ENCODE measurements at regions not wholly inside any gene's neighbourhood (a gene's known extent, or its start where the extent isn't known, plus 50 kb on each side); places are given as distances from the start of the nearest gene placed in this dataset.

- ChIA-PET POLR2A (no interaction called here), CTCF (no interaction called here)
- Mint-ChIP-seq H3K27me3 (ENCODE audit: low read depth) (no peaks in the 10 kb centered on the region), H3K9me3 (ENCODE audit: insufficient read depth) (peaks cover 14% of the 10 kb centered on the region), H3K4me3 (no peak overlapping the region), H3K4me1 (ENCODE audit: low read depth) (no peaks in the 10 kb centered on the region), H3K36me3 (ENCODE audit: low read depth) (no peaks in the 10 kb centered on the region), H3K27ac (no peak overlapping the region)
- no peak for ATAC-seq
- DNase-seq = no peak
Observed at GRCh38 chr20:12337601-12338000, 419.9 kb downstream of the BTBD3 start.

GRCh38 chr20:12345978-12346377 is 428.3 kb downstream of the BTBD3 start:
- DNase-seq (no peak), ATAC-seq (no peak)
- Mint-ChIP-seq H3K27ac (no peak overlapping the region), H3K27me3 (ENCODE audit: low read depth) (no peaks in the 10 kb centered on the region), H3K4me1 (ENCODE audit: low read depth) (no peaks in the 10 kb centered on the region), H3K4me3 (no peak overlapping the region), H3K9me3 (ENCODE audit: insufficient read depth) (peaks cover 3% of the 10 kb centered on the region), H3K36me3 (ENCODE audit: low read depth) (no peaks in the 10 kb centered on the region)
- CTCF ChIA-PET = no interaction called here
- POLR2A ChIA-PET = no interaction called here

- POLR2A ChIA-PET = no interaction called here
- Mint-ChIP-seq H3K27me3 (ENCODE audit: low read depth) (no peaks in the 10 kb centered on the region), H3K9me3 (ENCODE audit: insufficient read depth) (peaks cover 18% of the 10 kb centered on the region), H3K4me1 (ENCODE audit: low read depth) (no peaks in the 10 kb centered on the region), H3K36me3 (ENCODE audit: low read depth) (no peaks in the 10 kb centered on the region), H3K4me3 (no peak overlapping the region), H3K27ac (no peak overlapping the region)
- ATAC-seq = no peak
- CTCF ChIA-PET = no interaction called here
- no peak for DNase-seq
Observed at GRCh38 chr20:12353842-12354241, 436.1 kb downstream of the BTBD3 start.

GRCh38 chr20:12354725-12355124 is 437.0 kb downstream of the BTBD3 start:
- POLR2A ChIA-PET = no interaction called here
- Mint-ChIP-seq H3K4me3 (no peak overlapping the region), H3K4me1 (ENCODE audit: low read depth) (no peaks in the 10 kb centered on the region), H3K36me3 (ENCODE audit: low read depth) (no peaks in the 10 kb centered on the region), H3K9me3 (ENCODE audit: insufficient read depth) (peaks cover 18% of the 10 kb centered on the region), H3K27me3 (ENCODE audit: low read depth) (no peaks in the 10 kb centered on the region), H3K27ac (no peak overlapping the region)
- CTCF ChIA-PET = no interaction called here
- DNase-seq (no peak), ATAC-seq (no peak)

GRCh38 chr20:12355185-12355584 is 437.5 kb downstream of the BTBD3 start:
- Mint-ChIP-seq H3K4me3 (no peak overlapping the region), H3K9me3 (ENCODE audit: insufficient read depth) (peaks cover 18% of the 10 kb centered on the region), H3K27ac (no peak overlapping the region), H3K27me3 (ENCODE audit: low read depth) (no peaks in the 10 kb centered on the region), H3K36me3 (ENCODE audit: low read depth) (no peaks in the 10 kb centered on the region), H3K4me1 (ENCODE audit: low read depth) (no peaks in the 10 kb centered on the region)
- ChIA-PET CTCF (no interaction called here), POLR2A (no interaction called here)
- ATAC-seq = no peak
- DNase-seq = no peak

- no peak for ATAC-seq
- no peak for DNase-seq
- H3K27me3 Mint-ChIP-seq (ENCODE audit: low read depth) = no peaks in the 10 kb centered on the region
- no peaks in the 10 kb centered on the region for H3K36me3 Mint-ChIP-seq (ENCODE audit: low read depth)
- CTCF ChIA-PET = no interaction called here
- no peaks in the 10 kb centered on the region for H3K4me1 Mint-ChIP-seq (ENCODE audit: low read depth)
- H3K9me3 Mint-ChIP-seq (ENCODE audit: insufficient read depth) = peaks cover 17% of the 10 kb centered on the region
- no peak overlapping the region for H3K4me3 Mint-ChIP-seq
- POLR2A ChIA-PET = no interaction called here
- no peak overlapping the region for H3K27ac Mint-ChIP-seq
Observed at GRCh38 chr20:12358006-12358654, 440.4 kb downstream of the BTBD3 start.

GRCh38 chr20:12358655-12359009 is 440.9 kb downstream of the BTBD3 start:
- ChIA-PET CTCF (no interaction called here), POLR2A (no interaction called here)
- H3K4me1 Mint-ChIP-seq (ENCODE audit: low read depth) = no peaks in the 10 kb centered on the region
- no peaks in the 10 kb centered on the region for H3K36me3 Mint-ChIP-seq (ENCODE audit: low read depth)
- no peak for DNase-seq
- no peak overlapping the region for H3K27ac Mint-ChIP-seq
- ATAC-seq = no peak
- H3K27me3 Mint-ChIP-seq (ENCODE audit: low read depth) = no peaks in the 10 kb centered on the region
- H3K9me3 Mint-ChIP-seq (ENCODE audit: insufficient read depth) = peaks cover 18% of the 10 kb centered on the region
- no peak overlapping the region for H3K4me3 Mint-ChIP-seq

GRCh38 chr20:12371990-12372389 is 454.3 kb downstream of the BTBD3 start:
- Mint-ChIP-seq H3K9me3 (ENCODE audit: insufficient read depth) (peaks cover 6% of the 10 kb centered on the region), H3K4me1 (ENCODE audit: low read depth) (no peaks in the 10 kb centered on the region), H3K27me3 (ENCODE audit: low read depth) (no peaks in the 10 kb centered on the region), H3K4me3 (no peak overlapping the region), H3K27ac (no peak overlapping the region), H3K36me3 (ENCODE audit: low read depth) (no peaks in the 10 kb centered on the region)
- ATAC-seq (no peak), DNase-seq (no peak)
- ChIA-PET CTCF (no interaction called here), POLR2A (no interaction called here)

GRCh38 chr20:12372557-12372956 is 454.9 kb downstream of the BTBD3 start:
- Mint-ChIP-seq H3K27me3 (ENCODE audit: low read depth) (no peaks in the 10 kb centered on the region), H3K9me3 (ENCODE audit: insufficient read depth) (peaks cover 6% of the 10 kb centered on the region), H3K4me3 (no peak overlapping the region), H3K4me1 (ENCODE audit: low read depth) (no peaks in the 10 kb centered on the region), H3K27ac (no peak overlapping the region), H3K36me3 (ENCODE audit: low read depth) (no peaks in the 10 kb centered on the region)
- ATAC-seq = no peak
- ChIA-PET POLR2A (no interaction called here), CTCF (no interaction called here)
- DNase-seq = no peak

- no peaks in the 10 kb centered on the region for H3K36me3 Mint-ChIP-seq (ENCODE audit: low read depth)
- peaks cover 11% of the 10 kb centered on the region for H3K9me3 Mint-ChIP-seq (ENCODE audit: insufficient read depth)
- no peak overlapping the region for H3K4me3 Mint-ChIP-seq
- no peak overlapping the region for H3K27ac Mint-ChIP-seq
- CTCF ChIA-PET = no interaction called here
- no peaks in the 10 kb centered on the region for H3K27me3 Mint-ChIP-seq (ENCODE audit: low read depth)
- ATAC-seq = no peak
- POLR2A ChIA-PET = no interaction called here
- DNase-seq = no peak
- H3K4me1 Mint-ChIP-seq (ENCODE audit: low read depth) = no peaks in the 10 kb centered on the region
Observed at GRCh38 chr20:12375967-12376366, 458.3 kb downstream of the BTBD3 start.

GRCh38 chr20:12383821-12384220 is 466.1 kb downstream of the BTBD3 start:
- H3K36me3 Mint-ChIP-seq (ENCODE audit: low read depth) = no peaks in the 10 kb centered on the region
- DNase-seq = no peak
- ATAC-seq = no peak
- peaks cover 8% of the 10 kb centered on the region for H3K9me3 Mint-ChIP-seq (ENCODE audit: insufficient read depth)
- no peak overlapping the region for H3K27ac Mint-ChIP-seq
- H3K27me3 Mint-ChIP-seq (ENCODE audit: low read depth) = no peaks in the 10 kb centered on the region
- ChIA-PET POLR2A (no interaction called here), CTCF (no interaction called here)
- H3K4me3 Mint-ChIP-seq = no peak overlapping the region
- no peaks in the 10 kb centered on the region for H3K4me1 Mint-ChIP-seq (ENCODE audit: low read depth)

- Mint-ChIP-seq H3K36me3 (ENCODE audit: low read depth) (no peaks in the 10 kb centered on the region), H3K9me3 (ENCODE audit: insufficient read depth) (peaks cover 3% of the 10 kb centered on the region), H3K4me3 (no peak overlapping the region), H3K27ac (no peak overlapping the region), H3K27me3 (ENCODE audit: low read depth) (no peaks in the 10 kb centered on the region), H3K4me1 (ENCODE audit: low read depth) (no peaks in the 10 kb centered on the region)
- no peak for DNase-seq
- POLR2A ChIA-PET = no interaction called here
- no peak for ATAC-seq
- CTCF ChIA-PET = no interaction called here
Observed at GRCh38 chr20:12386821-12387220, 469.1 kb downstream of the BTBD3 start.

GRCh38 chr20:12391099-12391498 is 473.4 kb downstream of the BTBD3 start:
- no peaks in the 10 kb centered on the region for H3K4me1 Mint-ChIP-seq (ENCODE audit: low read depth)
- H3K27me3 Mint-ChIP-seq (ENCODE audit: low read depth) = no peaks in the 10 kb centered on the region
- H3K36me3 Mint-ChIP-seq (ENCODE audit: low read depth) = no peaks in the 10 kb centered on the region
- ChIA-PET POLR2A (no interaction called here), CTCF (no interaction called here)
- H3K4me3 Mint-ChIP-seq = no peak overlapping the region
- no peak overlapping the region for H3K27ac Mint-ChIP-seq
- DNase-seq (no peak), ATAC-seq (no peak)
- peaks cover 3% of the 10 kb centered on the region for H3K9me3 Mint-ChIP-seq (ENCODE audit: insufficient read depth)
